GM12864 (cell line): ENCODE measurements at regions not wholly inside any gene's neighbourhood (a gene's known extent, or its start where the extent isn't known, plus 50 kb on each side); places are given as distances from the start of the nearest gene placed in this dataset.
"Not testable (repeated sequence)": the region's sequence is repeated elsewhere in the genome, so short reads cannot be mapped to it uniquely, and the experiment has no call there.

Source experiments
- DNase-seq: peaks from one replicate; pipeline ENCODE4 v3.0.0-alpha.2; 2011; ENCODE audit warnings: low read depth
- H3K4me3 ChIP-seq: 2 replicates; pipeline ENCODE4 v1.5.1; 2011; ENCODE audit warnings: mild to moderate bottlenecking, low read depth, low read length, control low read depth
- CTCF ChIP-seq: IDR thresholded peaks from 2 replicates; pipeline ENCODE4 v1.5.1; 2011; ENCODE audit warnings: low read depth, mild to moderate bottlenecking, moderate library complexity, low read length, control low read depth, inconsistent platforms; ENCODE audit errors: missing control alignments

- DNase-seq = no peak
- no peak for TF ChIP-seq CTCF
- H3K4me3 ChIP-seq = no peak overlapping the region
Measured at GRCh38 chr14:97802430-97803373, 1005.5 kb downstream of the VRK1 start.

DNA sequence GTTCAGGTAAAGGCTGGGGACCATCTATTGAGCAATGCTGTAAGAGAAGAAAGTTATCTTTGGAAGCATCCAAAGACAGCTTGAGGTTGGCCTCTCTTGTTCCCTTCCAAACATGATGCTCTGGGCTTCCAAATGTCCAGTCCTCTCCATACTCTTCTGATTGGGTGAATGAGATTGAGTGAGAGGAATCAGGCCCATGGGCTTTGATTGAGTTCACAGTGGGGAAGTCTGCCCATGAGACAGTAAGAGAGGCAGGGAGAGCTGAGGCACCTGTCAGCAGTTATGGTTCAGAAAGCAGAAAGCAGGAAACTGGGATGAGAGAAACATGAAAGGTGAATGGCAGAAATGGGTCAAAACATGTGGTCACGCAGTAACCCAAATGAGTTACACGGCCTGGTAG is 1006.9 kb downstream of the VRK1 start:
- H3K4me3 ChIP-seq = no peak overlapping the region
- TF ChIP-seq CTCF = no peak
- DNase-seq = no peak

- H3K4me3 ChIP-seq = no peak overlapping the region
- DNase-seq = no peak
- no peak for TF ChIP-seq CTCF
Measured at GRCh38 chr14:97806891-97807290, 1009.7 kb downstream of the VRK1 start.

- not testable (repeated sequence) for DNase-seq, H3K4me3 ChIP-seq
Measured at GRCh38 chr14:97808541-97808940, 1011.4 kb downstream of the VRK1 start.

DNA sequence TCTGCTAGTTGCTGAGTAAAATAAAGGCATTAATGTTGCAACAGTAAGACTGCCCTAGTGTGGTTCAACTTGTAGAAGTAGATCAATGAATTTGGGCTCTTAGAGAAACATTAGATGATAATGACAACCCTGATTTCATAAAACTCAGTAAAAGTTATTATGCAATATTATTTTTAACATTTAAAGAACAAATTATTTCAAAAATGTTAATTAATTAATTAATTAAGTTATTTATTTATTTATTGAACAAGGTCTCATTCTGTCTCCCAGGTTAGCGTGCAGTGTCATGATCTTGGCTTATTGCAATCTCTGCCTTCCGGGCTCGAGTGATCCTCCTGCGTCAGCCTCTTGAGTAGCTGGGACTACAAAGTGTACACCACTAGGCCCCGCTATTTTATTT is 1016.4 kb downstream of the VRK1 start:
- no peak for DNase-seq
- no peak overlapping the region for H3K4me3 ChIP-seq
- TF ChIP-seq CTCF = no peak

DNA sequence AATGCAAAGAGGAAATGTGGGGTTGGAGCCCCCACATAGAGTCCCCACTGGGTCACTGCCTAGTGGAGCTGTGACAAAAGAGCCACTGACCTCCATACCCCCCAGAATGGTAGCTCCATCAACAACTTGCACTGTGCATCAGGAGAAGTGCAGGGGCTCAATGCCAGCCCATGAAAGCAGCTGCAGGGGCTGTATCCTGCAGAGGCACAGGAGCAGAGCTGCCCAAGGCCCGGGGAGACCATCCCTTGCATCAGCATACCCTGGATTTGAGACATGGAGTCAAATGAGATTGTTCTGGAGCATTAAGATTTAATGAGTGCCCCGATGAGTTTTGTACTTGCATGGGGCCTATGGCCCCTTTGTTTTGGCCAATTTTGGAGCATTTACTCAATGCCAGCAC is 1023.6 kb downstream of the VRK1 start:
- H3K4me3 ChIP-seq = no peak overlapping the region
- no peak for TF ChIP-seq CTCF
- no peak for DNase-seq

- no peak for DNase-seq
- H3K4me3 ChIP-seq = no peak overlapping the region
- TF ChIP-seq CTCF = no peak
Measured at GRCh38 chr14:97824218-97824617, 1027.0 kb downstream of the VRK1 start.
